H9 (cell line): ENCODE measurements at regions not wholly inside any gene's neighbourhood (a gene's known extent, or its start where the extent isn't known, plus 50 kb on each side); places are given as distances from the start of the nearest gene placed in this dataset.

Experiments
- DNase-seq: peaks from one replicate; pipeline ENCODE4 v3.0.0-alpha.2; 2017
- H2AFZ ChIP-seq: one replicate; pipeline ENCODE4 v1.6.1; 2013; ENCODE audit warnings: mild to moderate bottlenecking, low read length, control low read depth, moderate library complexity
- H2AK5ac ChIP-seq: 2 replicates; pipeline ENCODE4 v1.6.1; 2013; ENCODE audit warnings: low read length, control low read depth, mixed read lengths; ENCODE audit not compliant: insufficient read length
- H2BK120ac ChIP-seq: one replicate; pipeline ENCODE4 v1.6.1; 2013; ENCODE audit warnings: low read depth, mild to moderate bottlenecking, low read length, control low read depth, inconsistent platforms; ENCODE audit not compliant: poor library complexity, severe bottlenecking
- H2BK12ac ChIP-seq: 2 replicates; pipeline ENCODE4 v1.6.1; 2013; ENCODE audit warnings: low read length, control low read depth, mixed read lengths, low read depth; ENCODE audit not compliant: insufficient read length
- H2BK15ac ChIP-seq: 2 replicates; pipeline ENCODE4 v1.6.1; 2013; ENCODE audit warnings: low read depth, low read length, control low read depth
- H2BK20ac ChIP-seq: one replicate; pipeline ENCODE4 v1.6.1; 2013; ENCODE audit warnings: low read depth, mild to moderate bottlenecking, low read length, control low read depth, inconsistent platforms; ENCODE audit not compliant: poor library complexity, severe bottlenecking
- H2BK5ac ChIP-seq: 2 replicates; pipeline ENCODE4 v1.6.1; 2013; ENCODE audit warnings: low read length, control low read depth, mixed read lengths; ENCODE audit not compliant: insufficient read length
- H3K14ac ChIP-seq: 2 replicates; pipeline ENCODE4 v1.6.1; 2013; ENCODE audit warnings: low read length, control low read depth; ENCODE audit not compliant: insufficient read depth
- H3K18ac ChIP-seq: 2 replicates; pipeline ENCODE4 v1.6.1; 2013; ENCODE audit warnings: low read depth, mild to moderate bottlenecking, mixed read lengths, low read length, control low read depth; ENCODE audit not compliant: insufficient read length
- H3K23ac ChIP-seq: 2 replicates; pipeline ENCODE4 v1.6.1; 2013; ENCODE audit warnings: low read length, control low read depth, mixed read lengths, low read depth; ENCODE audit not compliant: insufficient read length
- H3K23me2 ChIP-seq: 2 replicates; pipeline ENCODE4 v1.6.1; 2013; ENCODE audit warnings: low read depth, mild to moderate bottlenecking, mixed read lengths, low read length, control low read depth; ENCODE audit not compliant: insufficient read length, poor library complexity, severe bottlenecking
- H3K27ac ChIP-seq: 2 replicates; pipeline ENCODE4 v1.5.1; 2013; ENCODE audit warnings: low read length, control low read depth, mixed read lengths, low read depth; ENCODE audit not compliant: insufficient read length
- H3K27me3 ChIP-seq: 2 replicates; pipeline ENCODE4 v1.6.1; 2013; ENCODE audit warnings: low read length, control low read depth, inconsistent platforms; ENCODE audit not compliant: insufficient read depth
- H3K4ac ChIP-seq: 2 replicates; pipeline ENCODE4 v1.6.1; 2013; ENCODE audit warnings: low read depth, mild to moderate bottlenecking, control low read depth, inconsistent platforms, low read length, moderate library complexity
- H3K4me1 ChIP-seq: 2 replicates; pipeline ENCODE4 v1.6.1; 2013; ENCODE audit warnings: low read length, control low read depth, inconsistent platforms; ENCODE audit not compliant: insufficient read depth
- H3K4me2 ChIP-seq: 2 replicates; pipeline ENCODE4 v1.6.1; 2013; ENCODE audit warnings: low read length, control low read depth, mixed read lengths; ENCODE audit not compliant: insufficient read length, insufficient read depth
- H3K56ac ChIP-seq: 2 replicates; pipeline ENCODE4 v1.6.1; 2013; ENCODE audit warnings: low read depth, mild to moderate bottlenecking, mixed read lengths, low read length, control low read depth; ENCODE audit not compliant: insufficient read length
- H3K79me1 ChIP-seq: 2 replicates; pipeline ENCODE4 v1.6.1; 2013; ENCODE audit warnings: low read depth, mild to moderate bottlenecking, moderate library complexity, low read length, control low read depth, inconsistent platforms; ENCODE audit not compliant: insufficient read depth, poor library complexity, severe bottlenecking
- H3K79me2 ChIP-seq: 2 replicates; pipeline ENCODE4 v1.6.1; 2013; ENCODE audit warnings: low read length, control low read depth, inconsistent platforms; ENCODE audit not compliant: insufficient read depth
- H3K9ac ChIP-seq: 2 replicates; pipeline ENCODE4 v1.6.1; 2013; ENCODE audit warnings: low read length, control low read depth, mixed read lengths; ENCODE audit not compliant: insufficient read length; ENCODE audit errors: extremely low read depth
- H3K9me3 ChIP-seq: one replicate; pipeline ENCODE4 v1.6.1; 2013; ENCODE audit warnings: low read depth, low read length, inconsistent platforms; ENCODE audit not compliant: control insufficient read depth
- H3T11ph ChIP-seq: one replicate; pipeline ENCODE4 v1.6.1; 2013; ENCODE audit warnings: mild to moderate bottlenecking, low read length, control low read depth, inconsistent platforms
- H4K20me1 ChIP-seq: one replicate; pipeline ENCODE4 v1.6.1; 2013; ENCODE audit not compliant: control insufficient read depth, insufficient read length, insufficient read depth
- H4K5ac ChIP-seq: 2 replicates; pipeline ENCODE4 v1.6.1; 2013; ENCODE audit warnings: low read depth, mild to moderate bottlenecking, mixed read lengths, low read length, control low read depth; ENCODE audit not compliant: insufficient read length
- H4K8ac ChIP-seq: replicated peaks from 2 replicates; pipeline ENCODE4 v1.6.1; 2013; ENCODE audit warnings: low read length, control low read depth, mixed read lengths, low read depth; ENCODE audit not compliant: insufficient read length
- H4K91ac ChIP-seq: 2 replicates; pipeline ENCODE4 v1.6.1; 2013; ENCODE audit warnings: low read depth, mild to moderate bottlenecking, moderate library complexity, mixed read lengths, low read length, control low read depth; ENCODE audit not compliant: insufficient read length
- H3K27ac Mint-ChIP-seq, 3 experiments: 2 replicates in 2 of 3; 3 replicates in 1 of 3; pipeline ENCODE4 v1.8.0; 2020 to 2021; ENCODE audit warnings: mixed read lengths in 3 of 3, mild to moderate bottlenecking in 1 of 3, moderate library complexity in 1 of 3
- H3K27me3 Mint-ChIP-seq: 2 replicates; pipeline ENCODE4 v1.8.0; 2021; ENCODE audit warnings: low read depth, mild to moderate bottlenecking, moderate library complexity, mixed read lengths
- H3K36me3 Mint-ChIP-seq, 3 experiments: 2 replicates in 2 of 3; 3 replicates in 1 of 3; pipeline ENCODE4 v1.8.0; 2020 to 2021; ENCODE audit warnings: low read depth in 3 of 3, mixed read lengths in 3 of 3; ENCODE audit not compliant: insufficient read depth in 1 of 3
- H3K4me1 Mint-ChIP-seq, 2 experiments: 2 replicates each; pipeline ENCODE4 v1.8.0; 2020; ENCODE audit warnings: mixed read lengths in 2 of 2
- H3K4me3 Mint-ChIP-seq, 2 experiments: 2 replicates in 1 of 2; 3 replicates in 1 of 2; pipeline ENCODE4 v1.8.0; 2020 to 2021; ENCODE audit warnings: mild to moderate bottlenecking in 2 of 2, mixed read lengths in 2 of 2, moderate library complexity in 1 of 2
- H3K9me3 Mint-ChIP-seq, 2 experiments: 2 replicates in 1 of 2; 3 replicates in 1 of 2; pipeline ENCODE4 v1.8.0; 2020; ENCODE audit warnings: mild to moderate bottlenecking in 2 of 2, mixed read lengths in 2 of 2, moderate library complexity in 1 of 2
- WGBS: extraction: QIAGEN DNeasy Blood & Tissue Kit; methylation state at CpG from one replicate; pipeline ENCODE4 v1.1.7; 2013; ENCODE audit warnings: missing lambda C conversion rate, low lambda C conversion rate, mixed read lengths; ENCODE audit not compliant: insufficient read length; ENCODE audit errors: extremely low coverage; 5-methylcytosine and 5-hydroxymethylcytosine counted together
- TF ChIP-seq, protein P1 (sequence below): fragments of 200-600 bp; sonication (generic); conservative IDR thresholded peaks from 3 replicates; pipeline ENCODE4 v1.8.0; 2021; ENCODE audit warnings: antibody characterized with exemption, mild to moderate bottlenecking

DNA sequence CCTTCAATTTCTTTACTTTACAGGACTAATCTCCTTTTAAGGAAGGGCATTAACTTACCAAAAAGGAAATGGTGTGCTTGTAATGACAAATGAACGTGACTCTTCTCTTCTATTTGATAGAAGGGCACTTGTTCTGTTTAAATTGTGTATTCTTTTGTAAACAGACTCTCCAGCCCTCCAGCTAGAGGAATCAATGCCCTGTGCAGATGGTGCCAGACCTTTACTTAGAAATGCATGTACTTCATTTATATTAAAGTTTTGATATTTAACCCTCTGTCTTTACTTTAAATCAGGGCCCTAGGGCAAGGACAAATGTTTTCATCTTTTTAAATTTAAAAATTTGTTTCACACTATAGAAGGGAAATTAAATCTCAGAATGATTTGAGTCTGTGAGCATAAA, 355.1 kb downstream of the GBE1 start:
- Histone ChIP-seq H3K14ac (no peak overlapping the region), H3K4ac (no peak overlapping the region)

More for the DNA sequence above, 355.1 kb downstream of the GBE1 start:
- no peaks in the 10 kb centered on the region for H3K79me2 ChIP-seq
- Mint-ChIP-seq H3K4me1 (peaks cover 0 to 8% of the 10 kb centered on the region in 2 experiments; a peak in 2 of 4 replicates), H3K27me3 (no peaks in the 10 kb centered on the region), H3K9me3 (no peaks in the 10 kb centered on the region), H3K4me3 (no peak overlapping the region), H3K27ac (no peak overlapping the region), H3K36me3 (no peaks in the 10 kb centered on the region)
- H4K8ac ChIP-seq = no peak overlapping the region
- no peak overlapping the region for H3K56ac ChIP-seq
- no peak overlapping the region for H2BK15ac ChIP-seq
- no peaks in the 10 kb centered on the region for H3K27me3 ChIP-seq
- no peak overlapping the region for H3K27ac ChIP-seq
- H4K91ac ChIP-seq = no peak overlapping the region
- H3K4me1 ChIP-seq = no peaks in the 10 kb centered on the region; the same call in 1 of the 2 replicates
- no peaks in the 10 kb centered on the region for H3K79me1 ChIP-seq
- no CpG with 5 or more reads among the region's 1 CpG for WGBS
- H2BK120ac ChIP-seq = no peak overlapping the region
- no peak overlapping the region for H2BK12ac ChIP-seq
- H3K9me3 ChIP-seq = no peaks in the 10 kb centered on the region
- H3K4me2 ChIP-seq = no peak overlapping the region
- TF ChIP-seq, protein P1, sequence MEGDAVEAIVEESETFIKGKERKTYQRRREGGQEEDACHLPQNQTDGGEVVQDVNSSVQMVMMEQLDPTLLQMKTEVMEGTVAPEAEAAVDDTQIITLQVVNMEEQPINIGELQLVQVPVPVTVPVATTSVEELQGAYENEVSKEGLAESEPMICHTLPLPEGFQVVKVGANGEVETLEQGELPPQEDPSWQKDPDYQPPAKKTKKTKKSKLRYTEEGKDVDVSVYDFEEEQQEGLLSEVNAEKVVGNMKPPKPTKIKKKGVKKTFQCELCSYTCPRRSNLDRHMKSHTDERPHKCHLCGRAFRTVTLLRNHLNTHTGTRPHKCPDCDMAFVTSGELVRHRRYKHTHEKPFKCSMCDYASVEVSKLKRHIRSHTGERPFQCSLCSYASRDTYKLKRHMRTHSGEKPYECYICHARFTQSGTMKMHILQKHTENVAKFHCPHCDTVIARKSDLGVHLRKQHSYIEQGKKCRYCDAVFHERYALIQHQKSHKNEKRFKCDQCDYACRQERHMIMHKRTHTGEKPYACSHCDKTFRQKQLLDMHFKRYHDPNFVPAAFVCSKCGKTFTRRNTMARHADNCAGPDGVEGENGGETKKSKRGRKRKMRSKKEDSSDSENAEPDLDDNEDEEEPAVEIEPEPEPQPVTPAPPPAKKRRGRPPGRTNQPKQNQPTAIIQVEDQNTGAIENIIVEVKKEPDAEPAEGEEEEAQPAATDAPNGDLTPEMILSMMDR = no peak
- H3K18ac ChIP-seq = no peak overlapping the region
- no peak overlapping the region for H2AFZ ChIP-seq
- H2AK5ac ChIP-seq = no peak overlapping the region
- no peak overlapping the region for H2BK5ac ChIP-seq
- no peaks in the 10 kb centered on the region for H4K20me1 ChIP-seq
- H3K23me2 ChIP-seq = no peaks in the 10 kb centered on the region
- DNase-seq = no peak
- no peak overlapping the region for H3K23ac ChIP-seq
- H4K5ac ChIP-seq = no peak overlapping the region
- H3K9ac ChIP-seq = no peak overlapping the region
- no peak overlapping the region for H2BK20ac ChIP-seq
- no peak overlapping the region for H3T11ph ChIP-seq
